SKM-1 (cell line): ENCODE measurements at regions not wholly inside any gene's neighbourhood (a gene's known extent, or its start where the extent isn't known, plus 50 kb on each side); places are given as distances from the start of the nearest gene placed in this dataset.
"Not testable (repeated sequence)": the region's sequence is repeated elsewhere in the genome, so short reads cannot be mapped to it uniquely, and the experiment has no call there.

ENCODE experiments used
- DNase-seq: peaks from one replicate; lab custom pipeline; 2025; ENCODE audit not compliant: unreplicated experiment; lab: John Stamatoyannopoulos, UW

DNA sequence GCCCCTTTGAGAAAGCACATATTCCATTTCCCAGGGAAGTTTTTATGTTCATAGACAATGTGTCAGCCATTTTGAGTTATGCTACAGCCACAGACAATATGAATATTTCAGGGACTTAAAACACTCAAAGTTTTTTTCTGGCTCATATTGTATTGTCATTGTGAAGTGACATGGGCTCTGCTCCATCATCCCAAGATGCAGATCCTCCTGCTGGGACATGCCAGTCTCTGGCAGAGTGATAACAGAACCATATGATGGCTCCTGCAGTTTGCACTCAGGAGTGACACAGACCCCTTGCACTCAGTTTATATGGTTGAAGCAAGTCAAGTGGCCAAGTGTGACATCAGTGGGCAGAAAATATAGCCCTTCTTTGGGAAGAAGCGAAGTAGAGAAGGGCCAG, 498.4 kb upstream of the TUSC1 start:
- no peak for DNase-seq

- DNase-seq, result no peak
Observed at GRCh38 chr9:26175264-26175663, 497.0 kb upstream of the TUSC1 start.

DNA sequence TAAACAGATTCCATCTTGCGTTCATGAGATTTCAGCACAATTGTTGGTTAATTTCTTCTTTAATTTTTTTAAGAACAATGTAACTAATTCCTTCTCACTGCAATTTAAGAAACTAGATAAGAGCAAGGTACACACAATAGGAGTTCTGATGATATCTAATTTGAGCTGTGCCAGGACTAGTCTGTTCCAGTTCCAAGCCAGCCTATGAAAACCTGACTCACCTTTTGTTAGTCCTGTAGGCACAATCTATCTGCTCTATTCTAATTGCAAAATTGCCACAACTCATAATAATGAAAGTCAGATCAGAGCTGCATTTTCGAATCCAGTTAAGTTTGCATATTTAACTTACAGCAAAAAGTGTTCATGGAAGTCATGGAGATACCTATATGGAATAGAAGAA, 494.1 kb upstream of the TUSC1 start:
- no peak for DNase-seq

- no peak for DNase-seq
Observed at GRCh38 chr9:26171691-26172090, 493.4 kb upstream of the TUSC1 start.

GRCh38 chr9:26170190-26170589, 491.9 kb upstream of the TUSC1 start:
- DNase-seq, result no peak

GRCh38 chr9:26169708-26170107, 491.5 kb upstream of the TUSC1 start:
- no peak for DNase-seq

DNA sequence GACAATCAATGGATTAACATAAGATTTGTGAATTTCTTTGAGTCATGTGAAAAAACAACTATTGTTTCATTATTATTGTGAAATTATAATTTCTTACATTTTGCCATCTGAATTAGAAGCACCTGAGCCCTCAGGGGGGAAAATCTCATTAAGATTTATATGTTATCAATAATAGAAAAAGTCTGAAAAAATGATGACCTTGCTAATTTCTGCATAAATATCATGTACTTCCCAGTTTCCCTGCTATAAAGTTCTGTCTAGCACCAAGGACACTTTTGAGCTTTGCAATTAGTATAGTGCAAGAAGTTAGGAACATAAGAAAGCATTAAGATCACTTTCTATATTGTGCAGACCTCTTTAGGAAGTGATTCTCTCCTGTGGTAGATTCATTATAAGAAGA, 488.3 kb upstream of the TUSC1 start:
- DNase-seq, result no peak

GRCh38 chr9:26165426-26165825, 487.2 kb upstream of the TUSC1 start:
- no peak for DNase-seq

DNA sequence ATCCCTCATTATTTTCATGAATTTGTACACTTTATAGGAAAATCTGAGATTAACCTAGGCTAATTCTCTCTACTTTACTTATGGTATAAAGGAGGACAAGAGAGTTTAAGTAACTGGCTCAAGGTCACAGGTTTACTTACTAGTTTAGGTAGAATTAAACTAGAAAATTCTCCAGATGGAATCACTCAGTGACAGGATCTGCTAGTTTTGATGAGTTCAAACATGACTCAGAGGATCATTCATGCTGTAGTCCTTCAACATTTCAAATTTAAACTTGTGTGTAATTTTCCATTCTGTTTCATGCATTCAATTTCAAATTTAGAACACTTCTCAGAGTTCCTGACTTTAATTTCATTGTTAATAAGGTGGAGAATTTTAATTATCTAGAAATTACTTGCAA, 485.7 kb upstream of the TUSC1 start:
- no peak for DNase-seq

- DNase-seq, result no peak
Observed at GRCh38 chr9:26159575-26160392, 481.5 kb upstream of the TUSC1 start.

DNA sequence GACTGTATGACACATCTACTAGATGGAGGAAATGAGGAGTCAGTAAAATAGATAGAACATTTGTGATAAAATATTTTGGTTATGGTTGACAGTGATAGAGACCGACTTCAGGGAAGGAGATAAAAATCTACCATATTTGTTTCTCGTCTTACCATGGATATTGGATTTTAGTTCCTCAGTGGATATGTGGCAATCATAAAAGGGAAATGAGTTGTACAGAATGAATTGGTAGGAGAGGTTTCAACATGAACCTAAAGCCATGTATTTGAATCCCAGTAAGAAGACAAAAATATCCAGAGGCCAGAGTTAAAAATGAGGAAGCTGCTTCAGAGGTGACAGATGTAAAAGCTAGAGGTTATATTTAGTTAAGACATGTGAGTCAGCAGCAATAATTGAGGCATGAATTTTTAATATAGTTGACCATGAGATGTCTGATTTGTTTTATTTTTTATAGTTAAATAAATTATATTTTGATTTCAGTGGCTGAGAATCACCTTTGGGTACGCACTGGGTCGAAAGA, 480.4 kb upstream of the TUSC1 start:
- peak; percentile 88 for DNase-seq

DNA sequence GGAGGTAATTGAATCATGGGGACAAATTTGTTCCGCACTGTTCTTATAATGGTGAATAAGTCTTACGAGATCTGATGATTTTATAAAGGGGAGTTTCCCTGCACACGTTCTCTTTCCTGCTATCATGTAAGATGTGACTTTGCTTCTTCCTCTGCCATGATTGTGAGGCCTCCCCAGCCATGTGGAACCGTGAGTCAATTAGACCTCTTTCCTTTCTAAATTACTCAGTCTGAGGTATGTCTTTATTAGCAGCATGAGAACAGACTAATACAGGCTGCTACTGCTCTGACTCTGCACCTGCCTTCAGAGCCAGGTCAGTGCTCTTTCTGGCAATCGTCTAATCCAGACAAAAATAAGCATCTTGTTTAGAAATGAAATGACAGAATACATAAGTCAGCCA, 479.2 kb upstream of the TUSC1 start:
- DNase-seq, result no peak

DNA sequence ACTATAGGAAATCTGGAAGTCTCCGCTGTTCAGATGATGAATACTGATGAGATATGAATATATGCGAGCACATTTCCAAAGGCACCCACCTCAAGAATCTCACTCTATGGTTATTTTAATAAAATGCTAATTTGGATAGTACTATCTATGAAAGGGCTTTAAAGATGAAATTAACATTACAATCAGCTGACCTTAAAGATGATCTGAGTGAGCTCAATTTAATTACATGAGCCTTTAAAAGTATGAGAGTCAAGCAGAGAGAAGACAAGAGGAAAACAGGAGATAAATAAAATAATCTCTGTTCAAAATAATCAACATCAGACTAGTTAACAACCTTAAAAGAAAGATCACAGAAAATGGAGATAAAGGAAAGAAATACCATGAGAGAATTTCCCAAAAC, 474.1 kb upstream of the TUSC1 start:
- DNase-seq, result no peak

DNA sequence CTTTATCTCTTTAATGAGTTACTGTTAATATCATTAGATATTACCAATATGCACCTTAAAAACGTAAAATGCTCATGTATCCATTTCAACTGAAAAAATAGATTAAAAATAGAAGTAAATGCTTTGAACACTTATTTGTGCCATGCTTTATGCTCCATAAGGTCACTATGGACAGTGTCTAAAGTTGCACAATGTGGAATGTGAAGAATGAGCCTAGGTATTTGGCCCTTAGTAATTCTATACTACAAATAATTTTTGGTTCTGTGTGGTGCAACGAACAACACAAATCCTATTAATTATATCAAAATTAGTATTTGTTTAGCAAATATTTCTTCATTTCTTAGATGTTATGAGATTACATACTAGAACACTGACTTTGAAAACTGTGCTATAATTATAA, 469.9 kb upstream of the TUSC1 start:
- no peak for DNase-seq

GRCh38 chr9:26145938-26146337, 467.7 kb upstream of the TUSC1 start:
- DNase-seq, result no peak

- DNase-seq, result no peak
Observed at GRCh38 chr9:26142631-26143030, 464.4 kb upstream of the TUSC1 start.

DNA sequence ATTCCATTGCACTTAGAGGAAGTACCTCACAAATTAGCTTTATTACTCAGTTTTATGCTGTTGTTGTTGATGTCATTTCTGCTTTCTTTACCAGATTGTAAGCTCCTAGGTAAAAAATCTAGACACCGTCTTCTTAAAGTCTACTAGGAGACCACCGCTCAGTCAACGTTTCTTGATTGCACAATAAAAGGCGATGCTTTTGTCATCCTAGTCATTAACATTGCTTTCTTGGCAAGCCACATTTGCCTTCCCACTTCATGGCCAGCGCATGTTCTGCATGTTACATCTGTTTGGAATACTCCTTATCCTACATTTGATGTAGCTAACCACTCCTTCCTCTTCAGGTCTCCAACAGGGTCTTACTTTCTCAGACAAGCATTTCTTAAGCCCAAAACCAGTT, 464.0 kb upstream of the TUSC1 start:
- no peak for DNase-seq

DNA sequence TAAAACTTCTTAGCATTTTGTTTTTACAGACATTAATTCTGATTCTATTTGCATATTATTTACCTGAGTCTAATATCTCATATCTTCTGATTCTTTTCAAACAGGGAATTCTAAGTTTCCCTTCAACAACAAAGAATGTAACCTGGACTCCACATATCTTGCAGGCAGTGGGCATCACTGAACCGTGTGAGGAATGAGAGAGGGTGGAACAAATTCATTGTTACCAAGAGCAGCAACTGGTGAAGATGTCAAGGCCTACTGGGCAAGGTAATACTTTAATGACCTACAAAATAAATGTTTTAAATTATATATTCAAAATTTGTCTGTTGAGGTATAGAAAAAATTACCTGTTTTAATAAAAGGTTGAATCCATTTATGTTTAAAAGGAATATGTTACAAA, 455.3 kb upstream of the TUSC1 start:
- DNase-seq, result no peak

- no peak for DNase-seq
Observed at GRCh38 chr9:26132746-26133312, 454.6 kb upstream of the TUSC1 start.

GRCh38 chr9:26131886-26132285, 453.6 kb upstream of the TUSC1 start:
- DNase-seq, result no peak

GRCh38 chr9:26129217-26129616, 451.0 kb upstream of the TUSC1 start:
- no peak for DNase-seq

- no peak for DNase-seq
Observed at GRCh38 chr9:26125693-26126092, 447.4 kb upstream of the TUSC1 start.

GRCh38 chr9:26116085-26116484, 437.8 kb upstream of the TUSC1 start:
- DNase-seq, result not testable (repeated sequence)
